ENCODE measurements at regions not wholly inside any gene's neighbourhood (a gene's known extent, or its start where the extent isn't known, plus 50 kb on each side); places are given as distances from the start of the nearest gene placed in this dataset.

DNA sequence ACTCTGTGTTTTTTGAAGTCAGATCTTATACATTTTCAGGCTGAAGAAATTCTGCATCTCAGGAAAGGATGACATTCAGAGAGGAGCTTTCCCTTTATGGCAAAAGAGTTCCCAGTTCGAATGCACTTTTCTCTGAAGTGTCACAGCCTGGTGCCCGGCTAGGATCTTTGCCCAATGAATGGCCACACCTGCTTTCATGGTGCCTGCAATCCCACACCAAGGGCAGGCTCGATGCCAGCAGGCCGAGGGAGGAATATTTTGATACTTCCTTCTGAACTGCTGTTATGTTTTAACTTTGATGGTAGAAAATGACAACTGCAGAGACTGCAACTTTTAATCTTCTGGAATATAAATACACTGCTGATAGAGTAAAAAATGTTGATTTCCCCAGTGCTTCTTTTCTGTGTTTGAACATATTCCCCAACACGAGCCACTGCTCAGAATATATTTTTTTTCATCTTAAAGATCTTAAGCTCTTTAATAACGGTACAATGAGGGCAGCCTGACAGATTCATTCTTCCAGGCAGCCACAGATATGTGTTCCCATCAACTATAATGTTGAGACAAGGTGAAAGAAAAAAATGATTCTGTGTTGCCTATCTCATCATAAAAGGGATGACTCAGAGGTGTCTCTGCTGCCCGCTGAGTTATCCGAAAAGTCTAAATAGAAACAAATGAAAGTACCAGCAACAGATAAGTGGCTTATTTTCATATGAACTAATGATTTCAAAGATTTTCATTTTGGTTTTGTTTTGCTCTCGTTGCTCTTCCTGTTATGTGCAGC is 848.5 kb downstream of the DCDC2C start:
- TF ChIP-seq, protein P1, sequence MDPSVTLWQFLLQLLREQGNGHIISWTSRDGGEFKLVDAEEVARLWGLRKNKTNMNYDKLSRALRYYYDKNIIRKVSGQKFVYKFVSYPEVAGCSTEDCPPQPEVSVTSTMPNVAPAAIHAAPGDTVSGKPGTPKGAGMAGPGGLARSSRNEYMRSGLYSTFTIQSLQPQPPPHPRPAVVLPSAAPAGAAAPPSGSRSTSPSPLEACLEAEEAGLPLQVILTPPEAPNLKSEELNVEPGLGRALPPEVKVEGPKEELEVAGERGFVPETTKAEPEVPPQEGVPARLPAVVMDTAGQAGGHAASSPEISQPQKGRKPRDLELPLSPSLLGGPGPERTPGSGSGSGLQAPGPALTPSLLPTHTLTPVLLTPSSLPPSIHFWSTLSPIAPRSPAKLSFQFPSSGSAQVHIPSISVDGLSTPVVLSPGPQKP (IDR thresholded peaks at IDR 0.05; ENCODE audit: low read depth, low read length): no peak
- TF ChIP-seq JUNB (IDR thresholded peaks at IDR 0.05): no peak
- TF ChIP-seq, protein P2, sequence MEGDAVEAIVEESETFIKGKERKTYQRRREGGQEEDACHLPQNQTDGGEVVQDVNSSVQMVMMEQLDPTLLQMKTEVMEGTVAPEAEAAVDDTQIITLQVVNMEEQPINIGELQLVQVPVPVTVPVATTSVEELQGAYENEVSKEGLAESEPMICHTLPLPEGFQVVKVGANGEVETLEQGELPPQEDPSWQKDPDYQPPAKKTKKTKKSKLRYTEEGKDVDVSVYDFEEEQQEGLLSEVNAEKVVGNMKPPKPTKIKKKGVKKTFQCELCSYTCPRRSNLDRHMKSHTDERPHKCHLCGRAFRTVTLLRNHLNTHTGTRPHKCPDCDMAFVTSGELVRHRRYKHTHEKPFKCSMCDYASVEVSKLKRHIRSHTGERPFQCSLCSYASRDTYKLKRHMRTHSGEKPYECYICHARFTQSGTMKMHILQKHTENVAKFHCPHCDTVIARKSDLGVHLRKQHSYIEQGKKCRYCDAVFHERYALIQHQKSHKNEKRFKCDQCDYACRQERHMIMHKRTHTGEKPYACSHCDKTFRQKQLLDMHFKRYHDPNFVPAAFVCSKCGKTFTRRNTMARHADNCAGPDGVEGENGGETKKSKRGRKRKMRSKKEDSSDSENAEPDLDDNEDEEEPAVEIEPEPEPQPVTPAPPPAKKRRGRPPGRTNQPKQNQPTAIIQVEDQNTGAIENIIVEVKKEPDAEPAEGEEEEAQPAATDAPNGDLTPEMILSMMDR (IDR thresholded peaks at IDR 0.05): no peak
- TF ChIP-seq REST (IDR thresholded peaks at IDR 0.05): no peak
- no peak for TF ChIP-seq RAD21 (conservative IDR thresholded peaks at IDR 0.05 in 1 of 2, IDR thresholded peaks at IDR 0.05 in 1 of 2)
- no peak for TF ChIP-seq POLR2AphosphoS2 (conservative IDR thresholded peaks at IDR 0.05; ENCODE audit: low read length)
- no peak for TF ChIP-seq USF2 (IDR thresholded peaks at IDR 0.05)
- TF ChIP-seq POLR2A (IDR thresholded peaks at IDR 0.05; ENCODE audit: low read length): no peak
